ENCODE measurements at regions not wholly inside any gene's neighbourhood (a gene's known extent, or its start where the extent isn't known, plus 50 kb on each side); places are given as distances from the start of the nearest gene placed in this dataset.

GRCh38 chr5:77948476-77948875, 172.3 kb upstream of the TBCA start:
- DNase-seq (ENCODE audit: low read depth, low spot score): no peak

GRCh38 chr5:77947041-77947428, 170.9 kb upstream of the TBCA start:
- no peak for DNase-seq (ENCODE audit: low read depth, low spot score)

GRCh38 chr5:77946381-77947040, 170.4 kb upstream of the TBCA start:
- DNase-seq (ENCODE audit: low read depth, low spot score): no peak

- no peak for DNase-seq (ENCODE audit: low read depth, low spot score)
Measured at GRCh38 chr5:77945874-77946273, 169.7 kb upstream of the TBCA start.

- DNase-seq (ENCODE audit: low read depth, low spot score): no peak
Measured at GRCh38 chr5:77944757-77945340, 168.7 kb upstream of the TBCA start.

- no peak for DNase-seq (ENCODE audit: low read depth, low spot score)
Measured at GRCh38 chr5:77943851-77944250, 167.7 kb upstream of the TBCA start.

GRCh38 chr5:77942578-77943239, 166.6 kb upstream of the TBCA start:
- no peak for DNase-seq (ENCODE audit: low read depth, low spot score)

- no peak for DNase-seq (ENCODE audit: low read depth, low spot score)
Measured at GRCh38 chr5:77937015-77937908, 161.1 kb upstream of the TBCA start.

GRCh38 chr5:77936365-77936693, 160.2 kb upstream of the TBCA start:
- DNase-seq (ENCODE audit: low read depth, low spot score): no peak

GRCh38 chr5:77935506-77936364, 159.6 kb upstream of the TBCA start:
- no peak for DNase-seq (ENCODE audit: low read depth, low spot score)

GRCh38 chr5:77928776-77929300, 152.7 kb upstream of the TBCA start:
- no peak for DNase-seq (ENCODE audit: low read depth, low spot score)

GRCh38 chr5:77926337-77926736, 150.2 kb upstream of the TBCA start:
- DNase-seq (ENCODE audit: low read depth, low spot score): no peak

GRCh38 chr5:77925503-77925902, 149.4 kb upstream of the TBCA start:
- DNase-seq (ENCODE audit: low read depth, low spot score): no peak

- no peak for DNase-seq (ENCODE audit: low read depth, low spot score)
Measured at GRCh38 chr5:77924081-77924480, 147.9 kb upstream of the TBCA start.

- no peak for DNase-seq (ENCODE audit: low read depth, low spot score)
Measured at GRCh38 chr5:77923666-77924065, 147.5 kb upstream of the TBCA start.

GRCh38 chr5:77921094-77921768, 145.1 kb upstream of the TBCA start:
- no peak for DNase-seq (ENCODE audit: low read depth, low spot score)

- DNase-seq (ENCODE audit: low read depth, low spot score): no peak
Measured at GRCh38 chr5:77920359-77921058, 144.4 kb upstream of the TBCA start.

- no peak for DNase-seq (ENCODE audit: low read depth, low spot score)
Measured at GRCh38 chr5:77915346-77915745, 139.2 kb upstream of the TBCA start.

GRCh38 chr5:77912721-77913120, 136.6 kb upstream of the TBCA start:
- DNase-seq (ENCODE audit: low read depth, low spot score): no peak

- DNase-seq (ENCODE audit: low read depth, low spot score): no peak
Measured at GRCh38 chr5:77910602-77911188, 134.6 kb upstream of the TBCA start.

All from brain pericyte (primary cell).